ENCODE measurements at regions not wholly inside any gene's neighbourhood (a gene's known extent, or its start where the extent isn't known, plus 50 kb on each side); places are given as distances from the start of the nearest gene placed in this dataset.

GRCh38 chr5:67702008-67702407 lies 505.4 kb upstream of the CD180 start:
- no peak for TF ChIP-seq CTCF (IDR thresholded peaks at IDR 0.05; ENCODE audit: low read depth, low read length)
- no peak overlapping the region for H3K4me3 ChIP-seq (ENCODE audit: low read depth, low read length)

- TF ChIP-seq CTCF (IDR thresholded peaks at IDR 0.05; ENCODE audit: low read depth, low read length): no peak
- H3K4me3 ChIP-seq (ENCODE audit: low read depth, low read length): no peak overlapping the region
Measured at GRCh38 chr5:67699560-67699959, 503.0 kb upstream of the CD180 start.

GRCh38 chr5:67696446-67696845 lies 499.8 kb upstream of the CD180 start:
- H3K4me3 ChIP-seq (ENCODE audit: low read depth, low read length): no peak overlapping the region
- no peak for TF ChIP-seq CTCF (IDR thresholded peaks at IDR 0.05; ENCODE audit: low read depth, low read length)

GRCh38 chr5:67695369-67695768 lies 498.8 kb upstream of the CD180 start:
- no peak for TF ChIP-seq CTCF (IDR thresholded peaks at IDR 0.05; ENCODE audit: low read depth, low read length)
- H3K4me3 ChIP-seq (ENCODE audit: low read depth, low read length): no peak overlapping the region

- no peak for TF ChIP-seq CTCF (IDR thresholded peaks at IDR 0.05; ENCODE audit: low read depth, low read length)
- H3K4me3 ChIP-seq (ENCODE audit: low read depth, low read length): no peak overlapping the region
Measured at GRCh38 chr5:67694810-67695191, 498.2 kb upstream of the CD180 start.

GRCh38 chr5:67693956-67694809 lies 497.6 kb upstream of the CD180 start:
- no peak overlapping the region for H3K4me3 ChIP-seq (ENCODE audit: low read depth, low read length)
- no peak for TF ChIP-seq CTCF (IDR thresholded peaks at IDR 0.05; ENCODE audit: low read depth, low read length)

GRCh38 chr5:67686746-67687145 lies 490.1 kb upstream of the CD180 start:
- H3K4me3 ChIP-seq (ENCODE audit: low read depth, low read length): no peak overlapping the region
- no peak for TF ChIP-seq CTCF (IDR thresholded peaks at IDR 0.05; ENCODE audit: low read depth, low read length)
